ENCODE measurements at regions not wholly inside any gene's neighbourhood (a gene's known extent, or its start where the extent isn't known, plus 50 kb on each side); places are given as distances from the start of the nearest gene placed in this dataset.

DNA sequence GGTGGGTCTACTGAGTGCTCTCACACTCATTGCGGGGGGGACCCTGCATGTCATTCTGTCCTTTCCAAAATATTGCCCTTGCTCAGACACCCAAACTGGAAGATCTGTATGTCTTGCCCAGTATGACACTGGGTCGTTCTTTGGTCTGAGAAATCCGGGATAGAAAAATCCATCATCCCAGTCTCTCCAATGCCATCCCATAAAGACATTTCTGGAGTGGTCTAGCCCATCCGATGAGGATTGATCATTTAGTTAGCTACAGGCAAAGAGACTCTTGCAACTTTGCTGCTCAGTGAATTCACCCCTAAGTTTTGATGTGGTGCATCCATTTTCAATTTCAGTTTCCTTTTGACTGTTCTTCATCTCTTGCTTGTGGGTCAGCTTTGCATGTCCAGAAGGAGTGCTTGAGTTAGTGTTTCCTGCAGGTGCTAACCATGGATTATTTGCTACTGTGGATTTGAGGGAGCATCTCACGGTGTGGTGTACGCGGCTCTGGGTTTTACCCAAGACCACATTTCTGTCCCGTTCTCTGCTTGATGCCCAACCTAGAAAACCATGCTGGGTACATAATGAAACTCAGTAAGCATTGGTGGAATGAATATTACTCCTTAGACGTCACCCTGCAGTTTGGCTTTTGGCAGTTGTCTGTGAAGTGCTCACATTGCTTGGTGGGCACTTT, 247.0 kb upstream of the MKI67 start:
- no peak for DNase-seq (ENCODE audit: low read depth in 2 of 2)

- DNase-seq (ENCODE audit: low read depth in 2 of 2), result no peak
Measured at GRCh38 chr10:128373831-128374230, 247.6 kb upstream of the MKI67 start.

DNA sequence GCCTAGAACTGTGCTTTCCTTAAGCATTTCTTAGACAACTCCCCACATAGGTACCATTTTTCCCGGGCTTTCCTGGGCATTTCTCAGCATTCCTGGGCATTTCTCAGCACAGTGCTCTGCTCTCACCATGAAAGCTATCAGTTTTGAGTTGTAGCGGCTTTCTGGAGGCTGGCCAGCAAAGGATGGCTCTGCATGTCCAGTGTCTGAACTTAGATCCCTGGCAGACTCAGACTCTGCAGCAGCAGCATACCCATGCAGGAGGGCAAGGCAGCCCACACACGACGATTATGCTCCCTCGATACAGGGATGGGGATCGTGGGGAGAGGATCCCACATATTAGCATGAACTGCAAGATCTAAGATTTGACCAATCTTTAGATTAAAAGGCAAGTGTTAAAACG, 248.9 kb upstream of the MKI67 start:
- DNase-seq (ENCODE audit: low read depth in 2 of 2), result no peak

GRCh38 chr10:128377364-128377987, 251.3 kb upstream of the MKI67 start:
- no peak for DNase-seq (ENCODE audit: low read depth in 2 of 2)

- no peak for DNase-seq (ENCODE audit: low read depth in 2 of 2)
Measured at GRCh38 chr10:128377988-128378387, 251.8 kb upstream of the MKI67 start.

DNA sequence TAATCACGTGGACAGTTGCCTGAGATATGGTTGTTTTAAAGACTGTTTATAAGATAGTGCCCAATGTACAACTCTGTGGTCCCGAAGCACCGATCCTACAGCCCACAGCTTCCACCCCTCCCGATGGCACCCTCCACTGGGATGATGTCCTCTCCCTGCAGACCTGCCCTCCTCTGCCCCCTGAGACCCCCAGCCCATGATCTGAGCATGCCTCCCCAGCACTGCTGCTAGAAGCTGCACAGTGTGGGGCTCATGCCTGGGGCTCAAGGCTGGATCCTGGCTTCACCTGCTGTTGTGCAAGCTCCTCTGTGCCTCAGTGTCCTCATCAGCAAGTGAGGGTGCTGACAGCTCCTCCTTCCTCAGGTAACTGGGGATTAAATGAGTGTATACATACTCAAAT, 254.7 kb upstream of the MKI67 start:
- no peak for DNase-seq (ENCODE audit: low read depth in 2 of 2)

DNA sequence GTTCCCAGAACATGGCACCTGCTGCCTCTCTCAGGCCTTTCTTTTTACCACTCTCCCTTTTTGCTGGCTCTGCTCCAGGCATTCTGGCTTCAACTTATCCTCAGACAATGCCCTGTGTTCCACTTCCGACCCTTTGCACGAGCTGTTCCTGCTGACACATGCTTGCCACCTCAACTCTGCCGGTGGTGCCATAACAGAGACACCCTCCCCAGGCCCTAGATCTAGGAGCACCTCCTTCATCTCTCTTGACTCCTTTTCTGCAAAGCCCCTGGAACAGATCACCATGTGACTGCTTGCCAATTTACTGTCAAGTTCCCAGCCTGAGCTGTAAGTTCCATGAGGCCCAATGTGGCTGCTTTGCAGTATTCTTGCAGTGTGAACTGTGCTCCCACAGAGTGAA, 256.0 kb upstream of the MKI67 start:
- DNase-seq (ENCODE audit: low read depth in 2 of 2), result no peak

GRCh38 chr10:128384831-128385230, 258.6 kb upstream of the MKI67 start:
- no peak for DNase-seq (ENCODE audit: low read depth in 2 of 2)

GRCh38 chr10:128386231-128386630, 260.0 kb upstream of the MKI67 start:
- DNase-seq (ENCODE audit: low read depth in 2 of 2), result no peak

DNA sequence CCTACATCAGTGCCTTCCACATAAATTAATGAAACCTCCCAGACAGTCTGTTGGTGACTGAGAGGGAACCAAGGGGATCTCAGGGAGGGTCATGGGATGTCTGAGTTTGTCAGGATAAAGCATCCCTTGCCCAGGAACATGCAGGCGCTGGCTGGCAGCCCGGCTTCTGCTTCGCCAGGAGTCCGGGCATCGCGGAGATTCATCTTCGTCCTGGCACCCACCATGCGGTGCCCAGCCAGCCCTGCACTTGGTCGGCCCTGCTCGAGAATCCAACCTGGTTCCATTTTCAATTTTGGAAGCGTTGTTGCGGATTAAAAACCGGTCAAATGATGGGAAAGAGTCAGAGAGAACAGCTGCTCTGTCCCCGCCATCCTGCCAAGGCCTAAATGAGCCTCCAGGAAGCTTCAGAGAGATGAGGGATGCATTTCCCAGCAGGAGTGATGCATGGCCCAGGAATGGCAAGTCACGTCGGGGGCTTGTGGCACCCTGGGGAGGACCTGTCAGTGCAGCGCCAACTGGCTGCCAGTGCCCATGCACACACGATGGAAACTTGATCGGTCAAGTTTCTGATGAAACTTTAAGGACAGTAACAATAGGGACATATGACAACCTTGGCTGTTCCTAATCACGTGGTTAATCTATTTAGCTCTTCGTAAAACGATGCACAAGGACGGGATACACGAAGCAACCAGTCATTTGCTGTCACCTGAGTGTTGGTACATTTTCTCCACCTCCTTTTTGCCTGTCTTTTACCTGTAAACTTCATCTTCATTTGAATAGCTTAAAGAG, 260.8 kb upstream of the MKI67 start:
- DNase-seq (ENCODE audit: low read depth in 2 of 2), result no peak

DNA sequence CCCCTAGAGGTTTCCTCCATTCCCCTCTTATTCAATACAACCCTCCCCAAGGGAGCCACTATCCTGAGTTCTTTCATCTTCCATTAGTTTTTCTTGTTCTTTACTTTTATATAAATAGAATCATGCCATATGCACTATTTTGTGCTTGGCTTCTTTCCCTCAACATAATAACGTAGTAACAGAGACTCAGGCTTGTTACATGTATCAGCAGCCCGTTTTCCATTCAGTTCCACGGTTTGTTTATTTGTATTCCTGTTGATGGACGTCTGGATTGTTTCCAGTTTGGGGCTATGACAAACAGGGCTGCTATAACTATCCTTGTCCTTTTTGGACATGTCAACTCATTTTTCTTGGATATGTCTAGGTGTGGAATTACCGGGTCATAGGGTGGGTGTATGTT, 264.4 kb upstream of the MKI67 start:
- DNase-seq (ENCODE audit: low read depth in 2 of 2), result no peak

DNA sequence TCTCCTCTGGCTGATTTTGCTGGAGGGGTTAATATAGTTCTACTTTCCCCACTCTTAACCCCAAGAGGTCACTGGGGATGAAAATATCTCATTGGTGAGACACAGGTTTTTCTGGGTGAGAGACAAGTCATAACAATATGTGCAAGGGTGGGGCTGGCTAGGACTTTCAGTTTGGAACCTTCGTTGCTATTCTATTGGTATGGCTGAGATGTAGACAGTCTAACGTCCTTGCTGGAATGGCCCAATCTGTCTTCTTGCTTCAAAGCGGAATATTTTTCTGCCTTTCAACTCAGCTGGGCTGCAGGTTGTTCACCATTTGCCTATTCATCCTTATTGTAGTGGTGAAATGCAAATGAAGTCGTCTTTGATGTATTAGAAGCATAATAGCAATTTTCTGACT, 267.3 kb upstream of the MKI67 start:
- DNase-seq (ENCODE audit: low read depth in 2 of 2), result no peak

- DNase-seq (ENCODE audit: low read depth in 2 of 2), result no peak
Measured at GRCh38 chr10:128398118-128398517, 271.9 kb upstream of the MKI67 start.

DNA sequence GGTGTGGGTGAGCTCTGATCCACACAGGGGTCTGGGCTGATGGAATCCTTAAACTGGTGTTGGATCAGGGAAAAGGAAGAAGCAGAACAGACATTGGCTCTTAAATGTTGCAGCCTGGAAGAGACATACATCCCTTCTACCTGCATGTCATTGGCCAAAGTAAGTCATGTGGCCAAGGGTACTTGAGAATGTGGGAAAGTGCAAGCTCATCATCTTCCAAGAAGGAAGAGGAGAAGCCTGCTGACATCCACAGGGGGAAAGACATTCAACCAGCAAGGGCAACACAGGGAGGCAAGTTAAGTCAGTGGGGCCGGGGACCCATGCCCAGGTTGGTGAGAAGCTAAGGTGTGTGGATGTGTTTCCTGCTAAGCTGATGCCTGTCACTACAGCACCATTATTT, 272.8 kb upstream of the MKI67 start:
- DNase-seq (ENCODE audit: low read depth in 2 of 2), result no peak

- no peak for DNase-seq (ENCODE audit: low read depth in 2 of 2)
Measured at GRCh38 chr10:128400564-128400963, 274.3 kb upstream of the MKI67 start.

- no peak for DNase-seq (ENCODE audit: low read depth in 2 of 2)
Measured at GRCh38 chr10:128405450-128405849, 279.2 kb upstream of the MKI67 start.

DNA sequence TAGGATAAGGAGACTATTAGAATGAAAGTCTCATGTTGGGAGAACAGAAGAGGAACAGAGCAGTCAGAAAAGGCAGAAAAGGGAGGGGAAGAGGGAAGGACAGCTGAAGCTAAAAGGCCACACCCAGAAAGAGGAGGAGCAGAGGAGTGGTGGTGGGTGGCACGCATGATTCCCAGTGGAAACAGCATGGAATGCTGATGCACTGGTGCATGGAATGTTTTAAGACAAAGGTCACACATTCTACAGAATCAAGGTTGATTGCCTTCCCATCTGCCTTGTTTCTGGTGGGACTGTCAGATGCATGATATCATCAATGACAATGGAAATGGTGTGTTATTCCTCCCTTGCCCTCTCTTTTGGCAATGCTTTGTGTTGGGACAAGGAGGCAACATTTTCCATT, 285.4 kb upstream of the MKI67 start:
- DNase-seq (ENCODE audit: low read depth in 2 of 2), result no peak

- no peak for DNase-seq (ENCODE audit: low read depth in 2 of 2)
Measured at GRCh38 chr10:128414568-128414967, 288.3 kb upstream of the MKI67 start.

DNA sequence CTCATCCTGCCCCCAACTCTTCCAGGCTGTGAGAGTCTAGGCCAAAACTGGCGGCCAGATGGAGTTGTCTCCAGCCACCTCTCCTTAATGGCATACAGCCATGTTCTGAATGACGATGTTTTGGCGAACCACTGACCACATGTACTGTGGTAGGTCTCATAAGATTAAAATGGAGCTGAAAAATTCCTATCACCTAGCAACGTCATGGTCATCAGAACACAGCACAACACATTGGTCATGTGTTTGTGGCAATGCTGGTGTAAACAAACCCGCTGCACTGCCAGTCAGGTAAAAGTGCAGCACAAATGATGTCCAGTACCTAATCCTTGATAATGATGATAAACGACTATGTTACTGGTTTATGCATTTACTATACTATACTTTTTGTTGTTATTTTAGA, 290.0 kb upstream of the MKI67 start:
- no peak for DNase-seq (ENCODE audit: low read depth in 2 of 2)

DNA sequence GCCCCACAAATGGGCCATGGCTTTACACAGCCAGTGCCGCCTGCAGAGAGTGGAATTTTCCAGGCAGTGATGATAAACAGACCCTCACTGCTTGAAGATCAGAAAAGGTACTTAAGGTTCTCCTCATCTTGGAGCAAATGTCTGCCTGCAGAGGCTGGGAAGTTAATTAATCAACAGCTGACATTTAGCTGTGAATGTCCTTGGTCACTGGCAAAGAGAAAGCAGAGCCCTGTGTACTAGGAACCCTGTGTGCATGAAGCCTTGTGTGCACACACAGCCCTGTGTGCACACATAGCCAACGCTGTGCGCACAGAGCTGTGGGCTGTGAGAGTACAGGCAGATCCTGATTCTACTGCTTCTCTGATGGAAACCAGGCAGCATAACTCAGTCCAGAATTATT, 291.6 kb upstream of the MKI67 start:
- DNase-seq (ENCODE audit: low read depth in 2 of 2), result no peak

- DNase-seq (ENCODE audit: low read depth in 2 of 2), result no peak
Measured at GRCh38 chr10:128418819-128419218, 292.6 kb upstream of the MKI67 start.

GRCh38 chr10:128419466-128420019, 293.3 kb upstream of the MKI67 start:
- no peak for DNase-seq (ENCODE audit: low read depth in 2 of 2)

GRCh38 chr10:128420623-128421022, 294.4 kb upstream of the MKI67 start:
- DNase-seq (ENCODE audit: low read depth in 2 of 2), result no peak
